B cell (primary cell): ENCODE measurements at regions not wholly inside any gene's neighbourhood (a gene's known extent, or its start where the extent isn't known, plus 50 kb on each side); places are given as distances from the start of the nearest gene placed in this dataset.

Experiments
- CTCF ChIP-seq: fragments of 200-600 bp; IDR thresholded peaks from one replicate; pipeline ENCODE4 v1.8.0; 2022; ENCODE audit warnings: antibody characterized with exemption, mild to moderate bottlenecking
- EZH2 ChIP-seq: IDR thresholded peaks from 2 replicates; pipeline ENCODE4 v1.6.1; 2012; ENCODE audit warnings: borderline replicate concordance, low read depth, mild to moderate bottlenecking, moderate library complexity, low read length; ENCODE audit not compliant: insufficient read depth, poor library complexity, severe bottlenecking

GRCh38 chr2:239769554-239770245 lies 255.4 kb downstream of the NDUFA10 start:
- TF ChIP-seq CTCF (no peak), EZH2 (no peak)
